GM12872 (cell line): ENCODE measurements at regions not wholly inside any gene's neighbourhood (a gene's known extent, or its start where the extent isn't known, plus 50 kb on each side); places are given as distances from the start of the nearest gene placed in this dataset.

Experiments
- CTCF ChIP-seq: IDR thresholded peaks from 3 replicates; pipeline ENCODE4 v1.5.1; 2011; ENCODE audit warnings: low read depth, mild to moderate bottlenecking, low read length, moderate library complexity; ENCODE audit not compliant: insufficient read depth

GRCh38 chr9:121598167-121598964, 53.1 kb upstream of the DAB2IP start:
- TF ChIP-seq CTCF: no peak

- no peak for TF ChIP-seq CTCF
These were observed 52.2 kb upstream of the DAB2IP start for GRCh38 chr9:121598965-121599871.

GRCh38 chr9:121599872-121600585, 51.4 kb upstream of the DAB2IP start:
- TF ChIP-seq CTCF: no peak

- no peak for TF ChIP-seq CTCF
These were observed 50.2 kb upstream of the DAB2IP start for GRCh38 chr9:121601194-121601593.
